AG04450 (cell line): ENCODE measurements at regions not wholly inside any gene's neighbourhood (a gene's known extent, or its start where the extent isn't known, plus 50 kb on each side); places are given as distances from the start of the nearest gene placed in this dataset.

Source experiments
- CTCF ChIA-PET: fragments of 300-600, 350-600 bp; formaldehyde crosslinking; extraction: SDS; loops from one replicate; lab custom pipeline; 2022; ENCODE audit warnings: antibody characterized with exemption, inconsistent platforms; lab: Charles Lee
- POLR2A ChIA-PET: fragments of 350-600 bp; formaldehyde crosslinking; extraction: SDS; loops from one replicate; lab custom pipeline; 2021; ENCODE audit warnings: antibody characterized with exemption, inconsistent platforms; lab: Yijun Ruan, JAX
- DNase-seq: peaks from one replicate; pipeline ENCODE4 v3.0.0-alpha.2; 2011; ENCODE audit warnings: low read depth, low spot score
- H3K27ac ChIP-seq: one replicate; pipeline ENCODE4 v1.5.1; 2012; ENCODE audit warnings: low read depth, low read length, control low read depth
- H3K27me3 ChIP-seq: one replicate; pipeline ENCODE4 v1.6.0; 2012; ENCODE audit warnings: low read length; ENCODE audit not compliant: control insufficient read depth, insufficient read depth
- H3K4me3 ChIP-seq: 2 replicates; pipeline ENCODE4 v1.5.1; 2011; ENCODE audit warnings: mild to moderate bottlenecking, low read depth, low read length, control low read depth
- H3K9me3 ChIP-seq: 2 replicates; pipeline ENCODE4 v1.5.1; 2012; ENCODE audit warnings: low read length; ENCODE audit not compliant: control insufficient read depth, insufficient read depth
- TF ChIP-seq, protein P1 (sequence below): IDR thresholded peaks from 2 replicates; pipeline ENCODE4 v1.5.1; 2011; ENCODE audit warnings: low read depth, low read length, control low read depth, inconsistent platforms

DNA sequence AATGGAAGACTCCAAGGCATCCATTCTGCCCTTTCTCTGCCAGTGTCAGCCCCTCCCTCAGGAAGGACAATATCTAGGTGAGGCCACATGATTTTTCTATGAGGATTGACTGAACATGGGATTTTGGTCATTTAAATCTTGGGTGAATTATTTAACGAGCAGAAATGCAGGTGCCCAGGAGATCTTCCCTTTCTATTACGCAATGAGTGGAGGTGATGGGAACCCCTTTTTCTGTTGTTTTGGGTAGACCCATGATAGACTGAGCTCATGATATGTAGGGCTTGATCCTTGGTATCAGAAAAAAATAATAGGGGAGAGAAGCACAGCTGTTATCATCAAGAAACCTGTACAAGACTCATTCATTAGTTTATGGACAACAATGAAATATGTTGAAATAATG lies 112.6 kb upstream of the SPTLC3 start:
- TF ChIP-seq, protein P1, sequence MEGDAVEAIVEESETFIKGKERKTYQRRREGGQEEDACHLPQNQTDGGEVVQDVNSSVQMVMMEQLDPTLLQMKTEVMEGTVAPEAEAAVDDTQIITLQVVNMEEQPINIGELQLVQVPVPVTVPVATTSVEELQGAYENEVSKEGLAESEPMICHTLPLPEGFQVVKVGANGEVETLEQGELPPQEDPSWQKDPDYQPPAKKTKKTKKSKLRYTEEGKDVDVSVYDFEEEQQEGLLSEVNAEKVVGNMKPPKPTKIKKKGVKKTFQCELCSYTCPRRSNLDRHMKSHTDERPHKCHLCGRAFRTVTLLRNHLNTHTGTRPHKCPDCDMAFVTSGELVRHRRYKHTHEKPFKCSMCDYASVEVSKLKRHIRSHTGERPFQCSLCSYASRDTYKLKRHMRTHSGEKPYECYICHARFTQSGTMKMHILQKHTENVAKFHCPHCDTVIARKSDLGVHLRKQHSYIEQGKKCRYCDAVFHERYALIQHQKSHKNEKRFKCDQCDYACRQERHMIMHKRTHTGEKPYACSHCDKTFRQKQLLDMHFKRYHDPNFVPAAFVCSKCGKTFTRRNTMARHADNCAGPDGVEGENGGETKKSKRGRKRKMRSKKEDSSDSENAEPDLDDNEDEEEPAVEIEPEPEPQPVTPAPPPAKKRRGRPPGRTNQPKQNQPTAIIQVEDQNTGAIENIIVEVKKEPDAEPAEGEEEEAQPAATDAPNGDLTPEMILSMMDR: no peak
- Histone ChIP-seq H3K27ac (no peak overlapping the region), H3K4me3 (no peak overlapping the region), H3K9me3 (no peaks in the 10 kb centered on the region), H3K27me3 (no peaks in the 10 kb centered on the region)
- DNase-seq: no peak
- ChIA-PET POLR2A (no interaction called here), CTCF (interaction anchor here (1.5 kb wide), 1 partner anchor 208 kb away, joined by 3 read pairs; no protein-coding TSS in a partner anchor)

DNA sequence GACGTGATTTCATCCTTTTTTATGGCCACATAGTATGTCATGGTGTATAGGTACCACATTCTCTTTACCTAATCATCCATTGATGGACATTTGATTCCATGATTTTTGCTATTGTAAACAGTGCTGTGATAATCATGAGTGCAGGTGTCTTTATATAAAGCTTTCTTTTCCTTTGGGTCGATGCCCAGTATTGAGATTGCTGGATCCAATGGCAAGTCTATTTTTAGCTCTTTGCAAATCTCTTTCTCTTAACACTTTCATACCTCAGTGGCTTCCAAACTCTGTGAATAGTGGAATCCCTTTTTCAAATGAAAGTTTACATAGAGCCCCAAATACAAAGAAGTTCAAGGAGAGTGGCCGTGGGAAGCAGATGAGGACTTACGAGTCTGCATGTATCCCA lies 105.8 kb upstream of the SPTLC3 start:
- Histone ChIP-seq H3K27me3 (no peaks in the 10 kb centered on the region), H3K9me3 (no peaks in the 10 kb centered on the region), H3K27ac (no peak overlapping the region), H3K4me3 (no peak overlapping the region)
- no peak for DNase-seq
- POLR2A ChIA-PET: no interaction called here
- CTCF ChIA-PET: interaction anchor here (1.5 kb wide), 1 partner anchor 21 kb away, joined by 6 read pairs; no protein-coding TSS in a partner anchor
- TF ChIP-seq, protein P1: no peak

DNA sequence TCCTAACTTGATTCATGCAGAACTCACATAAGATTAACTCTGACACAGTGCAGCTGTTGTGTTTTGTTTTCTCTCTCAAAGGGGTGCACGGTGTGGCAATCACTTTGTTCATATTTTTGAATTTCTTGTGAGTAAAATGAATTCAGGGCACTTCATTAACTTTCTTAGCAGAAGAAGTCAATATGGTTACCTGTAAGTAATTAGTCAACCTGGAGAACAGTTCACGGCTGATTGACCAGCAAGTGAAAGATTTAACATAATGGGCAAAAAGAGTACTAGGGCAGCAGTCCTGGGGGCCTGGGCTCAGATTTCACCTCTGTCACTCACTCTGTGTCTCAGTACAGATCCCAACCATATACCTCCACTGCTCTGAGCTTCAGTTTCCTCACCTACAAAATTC lies 102.4 kb upstream of the SPTLC3 start:
- Histone ChIP-seq H3K9me3 (no peaks in the 10 kb centered on the region), H3K27me3 (no peaks in the 10 kb centered on the region), H3K4me3 (no peak overlapping the region), H3K27ac (no peak overlapping the region)
- ChIA-PET POLR2A (no interaction called here), CTCF (no interaction called here)
- DNase-seq: no peak
- TF ChIP-seq, protein P1: no peak

DNA sequence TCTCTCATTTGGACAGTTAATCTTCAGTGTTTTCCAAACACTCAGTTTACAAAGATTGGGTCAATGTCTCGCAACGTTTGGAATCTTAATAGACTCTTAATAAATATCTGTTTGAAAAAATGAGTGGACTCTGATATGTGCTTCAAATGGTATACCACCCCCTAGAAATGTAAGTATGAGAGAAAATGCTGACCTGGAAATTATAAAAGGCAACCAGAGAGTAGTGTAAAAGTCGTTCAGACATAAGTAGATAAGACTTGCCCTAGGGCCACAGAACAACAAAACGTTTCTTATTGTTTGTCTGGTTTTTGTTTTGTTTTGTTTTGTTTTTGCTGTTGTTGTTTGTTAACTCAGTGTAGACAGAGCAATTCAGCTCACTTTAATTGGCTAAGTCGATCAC lies 97.4 kb upstream of the SPTLC3 start:
- CTCF ChIA-PET: interaction anchor here (1.5 kb wide), 1 partner anchor 13 kb away, joined by 9 read pairs; no protein-coding TSS in a partner anchor

DNA sequence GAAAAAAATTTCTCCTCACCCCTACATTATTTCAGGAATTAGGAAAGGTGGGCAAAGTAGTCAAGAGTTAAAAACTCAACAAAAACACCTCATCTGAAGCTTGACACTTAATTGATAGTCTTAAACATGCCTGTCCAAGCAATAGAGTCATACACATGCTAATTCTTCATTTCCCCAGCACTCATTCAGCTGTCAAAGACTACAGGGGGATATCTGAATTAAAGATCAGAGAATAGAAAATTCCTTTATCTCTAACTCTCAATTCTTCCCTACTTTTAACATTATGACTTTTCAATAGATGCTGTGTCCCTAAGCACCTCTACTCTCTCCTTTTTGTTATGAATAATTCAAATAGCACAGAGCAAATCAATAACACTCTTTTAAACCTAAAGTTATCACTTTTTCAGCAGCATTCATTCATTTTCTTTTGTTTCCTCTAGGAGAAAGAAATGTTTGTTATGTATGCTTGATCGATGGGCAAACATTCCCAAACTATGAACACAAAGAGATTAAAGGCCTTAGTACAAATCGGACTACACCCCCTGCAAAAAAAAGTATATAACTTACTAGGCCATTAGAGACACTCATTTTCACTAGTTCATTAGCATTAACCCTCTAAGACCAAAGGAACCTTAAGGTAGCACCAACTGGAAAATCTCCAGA lies 94.9 kb upstream of the SPTLC3 start:
- DNase-seq: no peak
- no peak overlapping the region for H3K4me3 ChIP-seq
- ChIA-PET POLR2A (no interaction called here), CTCF (interaction anchor here (3.7 kb wide), 1 partner anchor 11 kb away, joined by 29 read pairs; no protein-coding TSS in a partner anchor)
- no peak overlapping the region for H3K27ac ChIP-seq
- TF ChIP-seq, protein P1: no peak
- H3K27me3 ChIP-seq: no peaks in the 10 kb centered on the region
- no peaks in the 10 kb centered on the region for H3K9me3 ChIP-seq

More for the DNA sequence above, 97.4 kb upstream of the SPTLC3 start:
- POLR2A ChIA-PET: no interaction called here
- Histone ChIP-seq H3K27me3 (no peaks in the 10 kb centered on the region), H3K27ac (no peak overlapping the region), H3K9me3 (no peaks in the 10 kb centered on the region), H3K4me3 (no peak overlapping the region)
- TF ChIP-seq, protein P1: no peak
- DNase-seq: no peak
